Activated T-cell treated with anti-CD3 and anti-CD28 coated beads for 48 hours (primary cell): ENCODE measurements at regions not wholly inside any gene's neighbourhood (a gene's known extent, or its start where the extent isn't known, plus 50 kb on each side); places are given as distances from the start of the nearest gene placed in this dataset.

Experiments used
- DNase-seq: peaks from one replicate; pipeline ENCODE4 v3.0.0-alpha.2; 2020; ENCODE audit warnings: low read depth

DNA sequence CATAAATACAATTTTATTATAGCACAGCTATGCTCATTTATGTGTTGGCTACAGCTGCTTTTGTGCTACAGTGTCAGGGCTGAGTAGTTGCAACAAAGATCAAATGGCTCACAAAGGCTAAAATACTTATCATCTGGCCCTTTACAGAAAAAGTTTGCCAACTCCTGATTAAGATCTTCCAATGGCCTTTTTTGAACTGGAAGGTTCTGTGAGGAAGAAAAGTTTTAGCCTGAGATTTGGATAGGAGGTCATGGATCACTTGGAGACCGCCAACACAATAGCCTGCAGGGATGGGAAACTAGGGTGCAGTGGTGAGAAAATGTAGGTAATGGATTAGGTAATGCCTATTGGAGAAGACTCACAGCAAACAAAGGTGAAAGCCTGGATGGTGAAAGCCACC is 169.8 kb downstream of the NOC3L start:
- DNase-seq: no peak

- DNase-seq: no peak
Observed at GRCh38 chr10:94193466-94193924, 169.2 kb downstream of the NOC3L start.

DNA sequence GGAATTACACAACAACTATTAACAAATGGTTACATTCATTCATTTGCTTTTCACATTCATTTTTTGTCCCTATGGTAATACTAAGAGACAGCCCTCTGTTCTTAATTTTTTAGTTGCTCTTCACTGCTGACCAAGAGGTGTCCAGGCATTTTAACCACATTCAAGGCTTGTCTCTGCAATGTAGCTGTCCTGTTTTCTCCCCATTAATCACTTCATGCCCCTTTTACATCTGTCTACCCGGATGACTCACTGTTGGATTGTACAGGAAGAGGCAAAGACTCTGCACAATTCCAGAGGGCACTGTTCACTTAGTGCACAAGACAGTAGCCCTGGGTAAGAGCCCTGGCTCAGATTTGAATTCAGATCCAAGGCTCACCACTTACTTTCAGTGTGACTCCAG is 168.5 kb downstream of the NOC3L start:
- no peak for DNase-seq

GRCh38 chr10:94197241-94197640 is 165.5 kb downstream of the NOC3L start:
- no peak for DNase-seq

DNA sequence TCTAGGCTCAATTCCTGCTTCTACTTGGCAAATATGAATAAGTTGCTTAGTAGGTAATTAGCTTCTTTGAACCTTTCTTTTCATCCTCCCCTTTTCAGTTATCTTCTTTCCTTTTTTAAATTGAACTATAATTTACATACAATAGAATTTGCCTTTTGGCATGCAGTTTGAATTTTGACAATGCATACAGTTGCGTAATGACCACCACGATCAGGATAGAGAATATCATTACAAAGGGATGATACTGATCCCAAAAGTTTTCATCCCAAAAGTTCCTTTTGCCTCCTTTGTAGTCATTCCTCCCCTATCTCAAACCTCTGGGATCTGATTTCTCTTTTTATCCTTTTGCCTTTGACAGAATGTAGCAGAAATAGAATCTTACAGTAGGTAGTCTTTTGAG is 164.4 kb downstream of the NOC3L start:
- no peak for DNase-seq

DNA sequence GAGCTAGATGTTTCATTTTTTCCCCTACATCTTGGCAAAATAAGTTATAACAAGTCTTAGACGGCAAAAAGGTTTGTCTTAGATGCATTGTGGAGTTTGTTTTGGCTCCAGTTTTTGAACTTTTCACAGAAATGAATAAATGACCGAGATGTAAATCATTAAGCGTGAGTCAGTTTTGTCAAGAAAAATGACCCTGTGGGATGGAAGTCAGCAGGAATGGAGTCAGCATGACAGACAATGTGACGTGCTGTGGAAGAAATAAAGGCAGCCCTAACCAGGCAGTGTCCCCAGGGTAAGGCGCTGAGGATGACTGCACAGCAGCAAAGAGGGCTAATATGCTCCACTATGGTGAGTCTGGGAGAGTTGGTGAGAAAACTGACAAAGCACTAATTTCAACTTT is 163.2 kb downstream of the NOC3L start:
- DNase-seq: no peak

GRCh38 chr10:94200146-94200837 is 162.4 kb downstream of the NOC3L start:
- DNase-seq: no peak

DNA sequence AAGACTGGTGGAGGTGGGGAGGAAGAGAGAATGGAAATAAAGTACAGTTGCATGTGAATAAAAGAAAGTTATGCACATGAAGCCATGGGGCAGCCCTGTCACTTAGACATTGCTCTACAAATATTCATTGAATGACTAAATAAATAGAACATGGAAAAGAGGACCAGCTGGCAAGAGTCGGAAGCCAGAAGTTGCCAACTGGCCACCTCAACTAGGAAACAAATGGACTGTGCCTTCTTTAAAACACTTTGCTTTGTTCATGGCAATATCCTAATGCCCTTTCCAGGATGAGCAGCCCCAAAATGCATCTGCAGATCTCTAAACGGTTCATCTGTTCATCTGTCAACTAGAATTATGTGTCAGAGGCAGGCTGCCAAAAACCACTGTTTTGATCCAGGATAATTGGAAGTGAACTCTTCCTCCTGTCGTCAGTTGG is 157.3 kb downstream of the NOC3L start:
- DNase-seq: no peak

- no peak for DNase-seq
Observed at GRCh38 chr10:94206176-94206575, 156.6 kb downstream of the NOC3L start.

- no peak for DNase-seq
Observed at GRCh38 chr10:94208315-94208714, 154.4 kb downstream of the NOC3L start.

GRCh38 chr10:94210440-94211168 is 152.1 kb downstream of the NOC3L start:
- no peak for DNase-seq

DNA sequence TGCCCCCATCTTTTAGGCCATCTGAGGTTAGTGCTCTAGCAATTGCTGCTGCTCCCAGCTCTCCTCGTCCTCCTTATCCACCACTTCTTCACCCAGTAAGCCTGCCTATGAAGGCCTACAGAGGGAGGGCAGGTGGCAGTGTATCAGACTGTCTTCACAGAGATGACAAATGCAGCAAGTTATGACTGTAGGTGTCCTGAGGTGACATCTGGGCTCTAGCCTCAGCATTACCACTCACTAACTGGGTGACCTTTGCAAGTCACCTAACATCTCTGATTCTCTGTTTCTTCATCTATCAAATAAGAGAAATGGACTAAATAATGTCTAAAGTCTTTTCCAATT is 151.6 kb downstream of the NOC3L start:
- DNase-seq: no peak

GRCh38 chr10:94213001-94213530 is 149.7 kb downstream of the NOC3L start:
- no peak for DNase-seq

DNA sequence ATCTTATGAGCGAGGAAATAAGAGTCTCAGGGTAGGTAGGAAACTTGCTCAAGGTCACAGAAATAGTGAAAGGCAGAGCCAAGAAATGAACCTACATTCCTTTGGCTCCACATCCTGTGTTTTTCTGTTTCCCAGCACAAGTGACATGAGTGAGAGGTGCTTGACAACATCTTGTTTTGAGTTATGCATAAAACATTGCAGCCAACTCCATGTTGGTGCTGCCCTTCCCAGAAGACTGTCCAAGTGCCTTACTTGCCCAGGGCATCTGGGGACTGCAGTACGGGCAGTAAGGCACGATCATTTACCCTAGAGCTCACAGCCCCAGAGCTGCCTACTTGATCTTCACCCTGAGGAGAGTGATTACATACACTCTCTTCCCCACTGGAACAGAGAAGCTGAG is 148.8 kb downstream of the NOC3L start:
- DNase-seq: no peak

GRCh38 chr10:94214481-94214893 is 148.3 kb downstream of the NOC3L start:
- no peak for DNase-seq

GRCh38 chr10:94216201-94216600 is 146.5 kb downstream of the NOC3L start:
- no peak for DNase-seq

- DNase-seq: no peak
Observed at GRCh38 chr10:94217411-94217810, 145.3 kb downstream of the NOC3L start.

DNA sequence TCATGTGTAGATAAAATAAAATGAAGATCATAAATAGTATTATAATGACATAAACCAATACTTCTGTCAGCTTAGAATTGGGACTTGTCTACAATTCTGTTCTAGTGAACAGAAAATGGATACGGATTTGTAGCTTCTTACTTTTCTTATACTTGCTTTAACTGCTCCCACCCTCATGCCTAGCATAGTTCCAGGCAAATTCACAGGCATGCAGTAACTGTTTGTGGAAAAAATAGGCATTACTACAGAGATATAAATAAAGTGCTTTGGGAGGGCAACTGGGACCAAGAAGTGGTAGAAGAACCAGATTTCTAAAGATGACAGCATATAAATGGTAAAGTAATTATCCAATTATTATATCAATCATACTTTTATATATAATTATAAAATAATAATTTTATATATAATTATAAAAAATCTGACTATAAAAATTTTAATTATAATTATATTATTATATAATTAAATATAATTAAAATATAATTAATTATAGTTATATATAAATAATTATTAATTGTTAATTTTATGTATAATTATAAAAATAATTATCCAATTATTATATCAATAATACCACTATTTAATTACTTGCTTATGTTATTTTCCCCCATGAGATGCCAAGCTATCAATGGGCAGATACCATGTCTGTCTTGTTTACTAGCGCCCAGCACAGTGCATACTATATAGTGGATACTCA is 144.1 kb downstream of the NOC3L start:
- no peak for DNase-seq

GRCh38 chr10:94219829-94220228 is 142.9 kb downstream of the NOC3L start:
- DNase-seq: no peak

DNA sequence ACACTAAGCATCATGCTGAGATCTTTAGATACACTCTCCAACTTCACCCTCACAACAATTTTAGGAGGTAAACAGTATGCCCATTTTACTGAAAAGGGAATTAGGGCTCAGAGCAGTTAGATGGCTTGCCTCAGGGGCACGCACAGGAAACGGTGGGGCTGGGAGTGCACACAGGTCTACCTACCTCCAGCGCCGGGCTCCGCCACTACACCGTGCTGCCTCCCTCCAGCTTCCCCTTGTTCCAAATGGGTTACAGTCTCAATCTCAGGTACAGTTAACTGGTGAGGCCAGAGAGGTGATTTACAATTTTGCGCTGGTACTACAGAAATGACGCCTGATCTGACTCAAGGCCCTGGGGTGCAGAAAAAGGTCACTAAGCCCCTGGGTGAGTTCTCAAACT is 142.0 kb downstream of the NOC3L start:
- DNase-seq: no peak

- no peak for DNase-seq
Observed at GRCh38 chr10:94223702-94224370, 138.9 kb downstream of the NOC3L start.

GRCh38 chr10:94224656-94225055 is 138.1 kb downstream of the NOC3L start:
- no peak for DNase-seq
